ENCODE measurements at regions not wholly inside any gene's neighbourhood (a gene's known extent, or its start where the extent isn't known, plus 50 kb on each side); places are given as distances from the start of the nearest gene placed in this dataset.

GRCh38 chr4:66035701-66036100, 365.4 kb upstream of the EPHA5 start:
- Mint-ChIP-seq H3K4me1 (ENCODE audit: low read depth) (no peaks in the 10 kb centered on the region), H3K36me3 (ENCODE audit: low read depth) (no peaks in the 10 kb centered on the region), H3K27ac (no peak overlapping the region), H3K4me3 (no peak overlapping the region), H3K27me3 (no peaks in the 10 kb centered on the region), H3K9me3 (peaks cover 5% of the 10 kb centered on the region)
- no peak for ATAC-seq
- CTCF ChIA-PET, result no interaction called here
- no peak for DNase-seq
- POLR2A ChIA-PET, result no interaction called here
- intact Hi-C loops (cut with micrococcal nuclease), result no loop called here
- TF ChIP-seq, protein P1, sequence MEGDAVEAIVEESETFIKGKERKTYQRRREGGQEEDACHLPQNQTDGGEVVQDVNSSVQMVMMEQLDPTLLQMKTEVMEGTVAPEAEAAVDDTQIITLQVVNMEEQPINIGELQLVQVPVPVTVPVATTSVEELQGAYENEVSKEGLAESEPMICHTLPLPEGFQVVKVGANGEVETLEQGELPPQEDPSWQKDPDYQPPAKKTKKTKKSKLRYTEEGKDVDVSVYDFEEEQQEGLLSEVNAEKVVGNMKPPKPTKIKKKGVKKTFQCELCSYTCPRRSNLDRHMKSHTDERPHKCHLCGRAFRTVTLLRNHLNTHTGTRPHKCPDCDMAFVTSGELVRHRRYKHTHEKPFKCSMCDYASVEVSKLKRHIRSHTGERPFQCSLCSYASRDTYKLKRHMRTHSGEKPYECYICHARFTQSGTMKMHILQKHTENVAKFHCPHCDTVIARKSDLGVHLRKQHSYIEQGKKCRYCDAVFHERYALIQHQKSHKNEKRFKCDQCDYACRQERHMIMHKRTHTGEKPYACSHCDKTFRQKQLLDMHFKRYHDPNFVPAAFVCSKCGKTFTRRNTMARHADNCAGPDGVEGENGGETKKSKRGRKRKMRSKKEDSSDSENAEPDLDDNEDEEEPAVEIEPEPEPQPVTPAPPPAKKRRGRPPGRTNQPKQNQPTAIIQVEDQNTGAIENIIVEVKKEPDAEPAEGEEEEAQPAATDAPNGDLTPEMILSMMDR (IDR thresholded peaks at IDR 0.05), result no peak

GRCh38 chr4:66034671-66035070, 364.4 kb upstream of the EPHA5 start:
- CTCF ChIA-PET, result no interaction called here
- peaks cover 5% of the 10 kb centered on the region for H3K9me3 Mint-ChIP-seq
- no peaks in the 10 kb centered on the region for H3K27me3 Mint-ChIP-seq
- ATAC-seq (no peak), DNase-seq (no peak)
- no peaks in the 10 kb centered on the region for H3K4me1 Mint-ChIP-seq (ENCODE audit: low read depth)
- H3K36me3 Mint-ChIP-seq (ENCODE audit: low read depth), result no peaks in the 10 kb centered on the region
- TF ChIP-seq, protein P1 (IDR thresholded peaks at IDR 0.05), result no peak
- H3K4me3 Mint-ChIP-seq, result no peak overlapping the region
- POLR2A ChIA-PET, result no interaction called here
- no peak overlapping the region for H3K27ac Mint-ChIP-seq
- intact Hi-C loops (cut with micrococcal nuclease), result no loop called here

DNA sequence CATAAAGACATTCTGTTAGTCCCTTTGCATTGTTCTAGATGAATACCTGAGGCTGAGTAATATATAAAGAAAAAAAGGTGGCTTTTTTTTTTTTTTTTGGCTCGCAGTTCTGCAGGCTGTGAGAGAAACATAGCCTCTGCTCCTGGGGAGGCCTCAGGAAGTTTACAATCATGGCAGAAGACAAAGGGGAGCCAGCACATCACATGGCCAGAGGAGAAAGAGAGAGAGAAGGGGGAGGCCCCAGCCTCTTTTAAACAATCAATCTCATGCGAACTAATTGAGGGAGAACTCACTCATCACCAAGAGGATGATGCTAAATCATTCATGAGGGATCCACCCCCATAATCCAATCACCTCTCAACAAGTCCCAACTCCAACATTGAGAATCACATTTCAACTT, 364.0 kb upstream of the EPHA5 start:
- Mint-ChIP-seq H3K9me3 (peaks cover 5% of the 10 kb centered on the region), H3K27me3 (no peaks in the 10 kb centered on the region), H3K4me1 (ENCODE audit: low read depth) (no peaks in the 10 kb centered on the region), H3K27ac (no peak overlapping the region), H3K36me3 (ENCODE audit: low read depth) (no peaks in the 10 kb centered on the region), H3K4me3 (no peak overlapping the region)
- DNase-seq (no peak), ATAC-seq (no peak)
- TF ChIP-seq, protein P1 (IDR thresholded peaks at IDR 0.05), result no peak
- ChIA-PET CTCF (no interaction called here), POLR2A (no interaction called here)
- intact Hi-C loops (cut with micrococcal nuclease), result no loop called here

DNA sequence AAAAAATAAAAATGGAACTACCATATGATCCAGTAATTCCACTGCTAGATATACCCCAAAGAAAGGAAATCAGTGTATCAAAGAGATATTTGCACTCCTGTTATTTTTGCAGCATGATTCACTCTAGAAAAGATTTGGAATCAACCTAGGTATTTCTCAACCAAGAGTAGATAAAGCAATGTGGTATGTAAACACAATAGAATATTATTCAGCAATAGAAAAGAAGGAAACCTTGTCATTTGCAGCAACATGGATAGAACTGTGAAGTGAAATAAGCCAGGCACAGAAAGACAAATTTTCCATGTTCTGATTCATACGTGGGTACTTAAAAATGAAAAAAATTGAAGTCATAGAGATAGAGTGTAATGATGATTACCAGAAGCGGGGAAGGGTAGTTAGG, 362.3 kb upstream of the EPHA5 start:
- ChIA-PET POLR2A (no interaction called here), CTCF (no interaction called here)

DNA sequence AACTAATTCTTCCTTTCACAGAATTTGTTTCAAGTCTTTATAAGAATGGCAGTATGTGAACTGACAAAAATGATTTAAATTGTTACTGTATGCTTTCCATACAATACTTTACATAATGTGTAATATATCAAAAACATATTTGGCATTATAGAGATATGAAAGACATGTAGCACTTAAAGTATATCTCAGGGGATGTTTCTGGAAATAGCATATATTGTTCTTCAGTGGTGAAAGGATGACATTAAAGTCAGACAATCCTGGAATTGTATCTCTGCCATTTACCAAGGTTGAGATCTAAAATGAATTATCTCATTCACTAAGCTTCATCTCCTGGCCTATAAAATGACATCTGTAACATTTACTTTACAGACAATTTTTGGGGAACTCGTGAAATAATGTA, 358.4 kb upstream of the EPHA5 start:
- no peak for ATAC-seq
- no peak for DNase-seq
- H3K4me3 Mint-ChIP-seq, result no peak overlapping the region
- TF ChIP-seq, protein P1 (IDR thresholded peaks at IDR 0.05), result no peak
- no peak overlapping the region for H3K27ac Mint-ChIP-seq
- POLR2A ChIA-PET, result no interaction called here
- H3K27me3 Mint-ChIP-seq, result no peaks in the 10 kb centered on the region
- H3K9me3 Mint-ChIP-seq, result peaks cover 3% of the 10 kb centered on the region
- H3K4me1 Mint-ChIP-seq (ENCODE audit: low read depth), result no peaks in the 10 kb centered on the region
- intact Hi-C loops (cut with micrococcal nuclease), result no loop called here
- H3K36me3 Mint-ChIP-seq (ENCODE audit: low read depth), result no peaks in the 10 kb centered on the region
- CTCF ChIA-PET, result no interaction called here

More for the DNA sequence above, 362.3 kb upstream of the EPHA5 start:
- H3K4me3 Mint-ChIP-seq, result no peak overlapping the region
- no peaks in the 10 kb centered on the region for H3K4me1 Mint-ChIP-seq (ENCODE audit: low read depth)
- intact Hi-C loops (cut with micrococcal nuclease), result no loop called here
- H3K27me3 Mint-ChIP-seq, result no peaks in the 10 kb centered on the region
- TF ChIP-seq, protein P1 (IDR thresholded peaks at IDR 0.05), result no peak
- H3K9me3 Mint-ChIP-seq, result peaks cover 7% of the 10 kb centered on the region
- no peak for DNase-seq
- ATAC-seq, result no peak
- H3K36me3 Mint-ChIP-seq (ENCODE audit: low read depth), result no peaks in the 10 kb centered on the region
- no peak overlapping the region for H3K27ac Mint-ChIP-seq

All from activated CD8-positive, alpha-beta T cell treated with anti-CD3 and anti-CD28 coated beads for 36 hours (primary cell).